Peyer's patch (tissue), 4 donors: ENCODE measurements at regions not wholly inside any gene's neighbourhood (a gene's known extent, or its start where the extent isn't known, plus 50 kb on each side); places are given as distances from the start of the nearest gene placed in this dataset.

ENCODE experiments used
- DNase-seq, 3 donors: peaks; one replicate each; pipeline ENCODE4 v3.0.0-alpha.2; 2017 to 2019
- H3K27ac ChIP-seq, 4 donors: fragments of 200-600 bp; sonication (generic); one replicate each; pipeline ENCODE4 v1.5.1; 2016 to 2019
- H3K27me3 ChIP-seq, 2 donors: fragments of 200-600 bp; sonication (generic); one replicate each; pipeline ENCODE4 v1.5.1; 2019
- H3K36me3 ChIP-seq, 3 donors: fragments of 200-600 bp; sonication (generic); one replicate each; pipeline ENCODE4 v1.5.1; 2016 to 2019
- H3K4me1 ChIP-seq, 4 donors: fragments of 200-600 bp; sonication (generic); one replicate each; pipeline ENCODE4 v1.5.1; 2016 to 2019
- H3K4me3 ChIP-seq, 4 donors: fragments of 200-600 bp; sonication (generic); 1 replicate in 3 of 4; 2 replicates in 1 of 4; pipeline ENCODE4 v1.5.1; 2016 to 2019; ENCODE audit warnings: mild to moderate bottlenecking in 1 of 4
- H3K9me3 ChIP-seq, 4 donors: fragments of 200-600 bp; sonication (generic); one replicate each; pipeline ENCODE4 v1.5.1; 2016 to 2019; ENCODE audit warnings: mild to moderate bottlenecking in 1 of 4
- POLR2A ChIP-seq, 2 donors: fragments of 450-650 bp; IDR thresholded peaks; one replicate each; pipeline ENCODE4 v1.5.1; 2017; ENCODE audit warnings: antibody characterized with exemption in 2 of 2, mild to moderate bottlenecking in 2 of 2, moderate library complexity in 2 of 2
- TF ChIP-seq, protein P1 (sequence below), 6 experiments: fragments of 450-650 bp in 4 of 6; fragments of 200-600 bp in 2 of 6; sonication (generic) in 1 of 6; IDR thresholded peaks; one replicate each; pipeline ENCODE4 v1.5.1; 2017 to 2019; ENCODE audit warnings: antibody characterized with exemption in 6 of 6, mild to moderate bottlenecking in 3 of 6, moderate library complexity in 1 of 6

DNA sequence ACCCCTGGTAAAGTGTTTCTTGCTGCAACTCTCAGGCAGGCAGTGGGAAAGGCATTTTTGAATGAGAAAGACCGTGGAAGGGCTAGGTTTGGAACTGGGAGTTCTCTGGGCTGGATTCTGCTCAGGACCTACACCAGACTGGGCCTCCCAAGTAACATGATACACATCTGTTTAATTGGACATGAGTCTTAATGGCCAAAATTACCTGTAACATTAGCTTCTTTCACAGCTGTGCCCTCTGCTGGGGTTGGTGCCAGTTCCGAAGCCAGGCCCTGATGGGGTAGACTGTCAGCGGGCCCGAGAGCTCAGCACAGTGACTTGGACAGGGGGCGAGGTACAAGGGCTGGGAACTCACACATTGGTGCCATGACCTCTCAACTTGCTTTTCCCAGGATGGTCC lies 118.9 kb upstream of the IRX3 start:
- H3K4me3 ChIP-seq, result no peak overlapping the region
- no peaks in the 10 kb centered on the region for H3K9me3 ChIP-seq
- DNase-seq, result no peak
- H3K4me1 ChIP-seq, result no peaks in the 10 kb centered on the region
- TF ChIP-seq POLR2A (IDR thresholded peaks at IDR 0.05), result no peak
- H3K27me3 ChIP-seq, result no peaks in the 10 kb centered on the region
- H3K27ac ChIP-seq, result no peak overlapping the region
- H3K36me3 ChIP-seq, result no peaks in the 10 kb centered on the region

DNA sequence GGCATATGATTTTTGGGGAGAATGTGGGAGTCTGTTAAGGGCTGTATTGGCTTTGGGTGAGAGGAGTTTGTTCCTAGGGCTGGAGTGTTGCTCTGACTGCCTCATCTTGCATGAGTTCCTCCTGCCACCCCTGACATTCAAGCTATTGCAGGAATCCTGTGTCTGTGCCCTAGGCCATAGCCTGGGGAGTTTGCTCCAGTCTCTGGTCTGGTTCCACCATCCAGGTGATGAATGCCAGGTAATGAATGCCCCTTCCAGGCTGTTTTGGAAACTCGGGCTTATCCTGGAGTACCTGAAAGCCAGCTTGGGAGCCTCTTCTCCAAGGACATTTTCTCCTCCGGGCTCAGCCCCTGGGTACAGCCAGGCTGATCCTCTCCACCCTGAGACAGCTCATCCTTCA lies 117.0 kb upstream of the IRX3 start:
- no peaks in the 10 kb centered on the region for H3K36me3 ChIP-seq
- no peak for DNase-seq
- no peaks in the 10 kb centered on the region for H3K9me3 ChIP-seq
- H3K4me3 ChIP-seq, result no peak overlapping the region
- no peak overlapping the region for H3K27ac ChIP-seq
- H3K4me1 ChIP-seq, result no peaks in the 10 kb centered on the region
- no peak for TF ChIP-seq POLR2A (IDR thresholded peaks at IDR 0.05)
- TF ChIP-seq, protein P1, sequence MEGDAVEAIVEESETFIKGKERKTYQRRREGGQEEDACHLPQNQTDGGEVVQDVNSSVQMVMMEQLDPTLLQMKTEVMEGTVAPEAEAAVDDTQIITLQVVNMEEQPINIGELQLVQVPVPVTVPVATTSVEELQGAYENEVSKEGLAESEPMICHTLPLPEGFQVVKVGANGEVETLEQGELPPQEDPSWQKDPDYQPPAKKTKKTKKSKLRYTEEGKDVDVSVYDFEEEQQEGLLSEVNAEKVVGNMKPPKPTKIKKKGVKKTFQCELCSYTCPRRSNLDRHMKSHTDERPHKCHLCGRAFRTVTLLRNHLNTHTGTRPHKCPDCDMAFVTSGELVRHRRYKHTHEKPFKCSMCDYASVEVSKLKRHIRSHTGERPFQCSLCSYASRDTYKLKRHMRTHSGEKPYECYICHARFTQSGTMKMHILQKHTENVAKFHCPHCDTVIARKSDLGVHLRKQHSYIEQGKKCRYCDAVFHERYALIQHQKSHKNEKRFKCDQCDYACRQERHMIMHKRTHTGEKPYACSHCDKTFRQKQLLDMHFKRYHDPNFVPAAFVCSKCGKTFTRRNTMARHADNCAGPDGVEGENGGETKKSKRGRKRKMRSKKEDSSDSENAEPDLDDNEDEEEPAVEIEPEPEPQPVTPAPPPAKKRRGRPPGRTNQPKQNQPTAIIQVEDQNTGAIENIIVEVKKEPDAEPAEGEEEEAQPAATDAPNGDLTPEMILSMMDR (IDR thresholded peaks at IDR 0.05), result no peak
- H3K27me3 ChIP-seq, result no peaks in the 10 kb centered on the region

DNA sequence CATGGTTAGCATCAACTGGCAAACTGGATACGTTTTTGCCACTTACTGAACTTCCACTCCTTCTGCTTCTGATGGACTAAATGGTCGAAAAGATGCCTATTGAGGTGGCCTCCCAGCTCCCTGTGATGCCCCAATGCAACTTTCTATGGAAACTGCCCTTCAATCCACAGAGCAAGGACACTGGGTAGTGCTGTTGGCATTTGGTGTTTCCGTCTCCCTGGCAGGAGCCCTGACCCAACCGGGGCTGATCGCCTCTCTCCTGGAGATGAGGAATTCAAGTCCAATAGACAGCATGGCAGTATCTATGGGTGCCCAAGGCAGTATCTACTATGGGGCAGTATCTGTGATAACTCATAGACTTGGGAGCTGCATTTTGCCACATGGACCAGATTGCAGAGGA lies 116.3 kb upstream of the IRX3 start:
- H3K36me3 ChIP-seq, result no peaks in the 10 kb centered on the region
- no peak for DNase-seq
- H3K4me3 ChIP-seq, result no peak overlapping the region
- H3K27ac ChIP-seq, result no peak overlapping the region
- no peaks in the 10 kb centered on the region for H3K4me1 ChIP-seq
- TF ChIP-seq, protein P1 (IDR thresholded peaks at IDR 0.05), result no peak
- no peak for TF ChIP-seq POLR2A (IDR thresholded peaks at IDR 0.05)
- H3K9me3 ChIP-seq, result no peaks in the 10 kb centered on the region
- no peaks in the 10 kb centered on the region for H3K27me3 ChIP-seq

DNA sequence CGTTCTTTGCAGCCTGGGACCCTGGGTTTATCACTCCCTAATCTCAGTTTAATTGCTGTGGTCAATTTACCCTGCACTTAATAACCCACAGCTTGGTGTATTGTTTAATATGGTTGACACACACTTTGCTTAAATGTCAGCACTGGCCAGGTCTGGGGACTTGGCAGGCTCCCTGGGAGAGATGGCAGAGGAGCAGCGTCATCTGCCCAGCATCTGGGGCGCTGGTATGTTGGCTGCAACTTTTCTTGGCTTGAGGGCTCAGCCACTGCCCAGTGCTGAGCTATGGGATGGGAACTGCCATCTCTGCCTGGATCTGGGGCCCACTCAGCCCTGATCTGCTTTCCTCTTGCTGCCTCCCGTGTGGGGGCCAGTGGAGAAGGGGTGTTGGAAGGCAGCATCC lies 115.7 kb upstream of the IRX3 start:
- H3K27ac ChIP-seq, result no peak overlapping the region
- no peaks in the 10 kb centered on the region for H3K9me3 ChIP-seq
- H3K4me3 ChIP-seq, result no peak overlapping the region
- DNase-seq, result no peak
- TF ChIP-seq POLR2A (IDR thresholded peaks at IDR 0.05), result no peak
- TF ChIP-seq, protein P1 (IDR thresholded peaks at IDR 0.05), result no peak
- no peaks in the 10 kb centered on the region for H3K27me3 ChIP-seq
- no peaks in the 10 kb centered on the region for H3K4me1 ChIP-seq
- H3K36me3 ChIP-seq, result no peaks in the 10 kb centered on the region

DNA sequence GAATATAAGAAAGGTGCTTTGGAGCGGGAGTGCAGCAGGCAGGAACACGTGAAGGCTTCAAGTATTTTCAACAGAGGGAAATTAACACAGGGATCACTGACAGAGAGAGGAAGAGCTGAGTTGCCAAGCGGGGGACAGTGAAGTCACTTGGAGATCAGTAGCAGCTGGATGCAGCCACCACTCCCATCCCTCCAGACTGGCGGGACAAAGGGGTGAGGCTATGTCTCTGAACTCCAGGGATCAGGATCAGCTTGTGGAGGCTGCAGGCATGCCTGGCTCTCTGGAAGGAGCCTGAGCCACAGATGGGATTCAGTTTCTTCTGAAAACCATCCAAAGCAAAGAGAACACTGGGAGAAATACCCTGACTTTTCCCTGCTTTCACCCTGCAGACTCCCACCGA lies 113.7 kb upstream of the IRX3 start:
- Histone ChIP-seq H3K36me3 (no peaks in the 10 kb centered on the region), H3K27ac (no peak overlapping the region), H3K9me3 (no peaks in the 10 kb centered on the region), H3K27me3 (no peaks in the 10 kb centered on the region), H3K4me3 (no peak overlapping the region), H3K4me1 (no peaks in the 10 kb centered on the region)
- DNase-seq, result no peak
- TF ChIP-seq, protein P1 (IDR thresholded peaks at IDR 0.05), result no peak
- no peak for TF ChIP-seq POLR2A (IDR thresholded peaks at IDR 0.05)

DNA sequence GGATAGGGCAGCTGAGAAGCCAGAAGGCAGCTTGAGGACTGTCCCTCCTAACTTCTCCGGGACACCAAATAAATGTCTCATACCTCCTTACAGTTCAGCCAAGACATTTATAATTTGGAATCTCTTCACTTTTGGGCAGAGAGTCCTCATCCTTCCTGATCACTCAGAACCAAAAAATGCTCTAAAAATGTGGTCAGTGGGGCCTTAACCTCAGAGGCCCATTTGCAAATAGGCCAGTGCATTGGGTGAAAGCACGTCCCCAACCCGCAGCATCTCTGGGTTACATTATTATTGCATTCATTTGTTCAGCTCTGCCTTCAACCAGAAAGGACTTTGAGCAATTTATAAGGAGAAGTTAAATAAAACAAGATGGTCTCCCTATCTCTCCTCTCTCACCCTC lies 112.4 kb upstream of the IRX3 start:
- no peaks in the 10 kb centered on the region for H3K4me1 ChIP-seq
- H3K4me3 ChIP-seq, result no peak overlapping the region
- H3K36me3 ChIP-seq, result no peaks in the 10 kb centered on the region
- TF ChIP-seq, protein P1 (IDR thresholded peaks at IDR 0.05), result no peak
- no peak for TF ChIP-seq POLR2A (IDR thresholded peaks at IDR 0.05)
- no peak for DNase-seq
- H3K9me3 ChIP-seq, result no peaks in the 10 kb centered on the region
- H3K27me3 ChIP-seq, result no peaks in the 10 kb centered on the region
- H3K27ac ChIP-seq, result no peak overlapping the region
